CD4-positive, alpha-beta T cell treated with Interleukin-21 for 1 hour (primary cell): ENCODE measurements at regions not wholly inside any gene's neighbourhood (a gene's known extent, or its start where the extent isn't known, plus 50 kb on each side); places are given as distances from the start of the nearest gene placed in this dataset.

Experiments used
- DNase-seq: peaks from one replicate; pipeline ENCODE4 v3.0.0-alpha.2; 2020

GRCh38 chr11:15748132-15748531 is 608.2 kb downstream of the SOX6 start:
- DNase-seq, result no peak

- DNase-seq, result no peak
Observed at GRCh38 chr11:15748741-15749140, 607.6 kb downstream of the SOX6 start.

- DNase-seq, result no peak
Observed at GRCh38 chr11:15750535-15751308, 605.6 kb downstream of the SOX6 start.

- DNase-seq, result no peak
Observed at GRCh38 chr11:15754221-15754620, 602.1 kb downstream of the SOX6 start.

- no peak for DNase-seq
Observed at GRCh38 chr11:15757048-15757698, 599.2 kb downstream of the SOX6 start.

GRCh38 chr11:15758857-15759465 is 597.4 kb downstream of the SOX6 start:
- DNase-seq, result no peak

- DNase-seq, result no peak
Observed at GRCh38 chr11:15761235-15761634, 595.1 kb downstream of the SOX6 start.

- DNase-seq, result no peak
Observed at GRCh38 chr11:15764326-15764725, 592.0 kb downstream of the SOX6 start.

- no peak for DNase-seq
Observed at GRCh38 chr11:15764948-15765347, 591.4 kb downstream of the SOX6 start.

- DNase-seq, result no peak
Observed at GRCh38 chr11:15765530-15765929, 590.8 kb downstream of the SOX6 start.

GRCh38 chr11:15768321-15768720 is 588.0 kb downstream of the SOX6 start:
- no peak for DNase-seq

- no peak for DNase-seq
Observed at GRCh38 chr11:15769203-15769602, 587.1 kb downstream of the SOX6 start.

GRCh38 chr11:15770798-15771414 is 585.4 kb downstream of the SOX6 start:
- no peak for DNase-seq

- DNase-seq, result no peak
Observed at GRCh38 chr11:15772547-15772946, 583.8 kb downstream of the SOX6 start.

- no peak for DNase-seq
Observed at GRCh38 chr11:15772981-15773380, 583.4 kb downstream of the SOX6 start.

GRCh38 chr11:15773476-15774387 is 582.6 kb downstream of the SOX6 start:
- no peak for DNase-seq

GRCh38 chr11:15774388-15774939 is 581.9 kb downstream of the SOX6 start:
- no peak for DNase-seq

GRCh38 chr11:15775015-15775541 is 581.3 kb downstream of the SOX6 start:
- DNase-seq, result no peak

GRCh38 chr11:15775797-15776196 is 580.5 kb downstream of the SOX6 start:
- DNase-seq, result no peak

GRCh38 chr11:15776366-15776765 is 580.0 kb downstream of the SOX6 start:
- DNase-seq, result no peak

GRCh38 chr11:15779518-15779917 is 576.8 kb downstream of the SOX6 start:
- no peak for DNase-seq

- no peak for DNase-seq
Observed at GRCh38 chr11:15780382-15780781, 576.0 kb downstream of the SOX6 start.
